ENCODE measurements at regions not wholly inside any gene's neighbourhood (a gene's known extent, or its start where the extent isn't known, plus 50 kb on each side); places are given as distances from the start of the nearest gene placed in this dataset.

GRCh38 chr4:72951628-72952027, 117.9 kb downstream of the COX18 start:
- Histone ChIP-seq H3K9me3 (no peaks in the 10 kb centered on the region), H3K27ac (ENCODE audit: low read length) (no peak overlapping the region), H3K4me1 (ENCODE audit: control insufficient read depth in 1 of 2, extremely low read depth in 1 of 2, insufficient read depth in 2 of 2, low read length in 2 of 2) (no peaks in the 10 kb centered on the region), H3K4me3 (ENCODE audit: control insufficient read depth in 1 of 2, extremely low read depth in 1 of 2, low read length in 1 of 2) (no peak overlapping the region), H3K36me3 (ENCODE audit: control insufficient read depth in 2 of 2, extremely low read depth in 1 of 2, insufficient read depth in 1 of 2, low read length in 1 of 2) (no peaks in the 10 kb centered on the region), H3K27me3 (replicated peaks in 1 of 2; ENCODE audit: control insufficient read depth in 2 of 2, extremely low read depth in 1 of 2, insufficient read depth in 2 of 2, low read length in 1 of 2) (peaks cover 0 to 3% of the 10 kb centered on the region in 2 experiments)
- Mint-ChIP-seq H3K4me3 (no peak overlapping the region), H3K36me3 (no peaks in the 10 kb centered on the region), H3K27me3 (peaks cover 8 to 12% of the 10 kb centered on the region in 2 donors), H3K9me3 (peaks cover 0 to 3% (median 0%) of the 10 kb centered on the region in 3 donors), H3K4me1 (no peaks in the 10 kb centered on the region), H3K27ac (no peak overlapping the region)
- 80% methylated on average over 1 of the region's 2 CpGs for WGBS (ENCODE audit: insufficient coverage)
- ChIA-PET POLR2A (no interaction called here), CTCF (no interaction called here)
- DNase-seq (no peak), ATAC-seq (replicated peaks in 1 of 4) (no peak)

GRCh38 chr4:72951147-72951546, 118.4 kb downstream of the COX18 start:
- DNase-seq (no peak), ATAC-seq (replicated peaks in 1 of 4) (no peak)
- Mint-ChIP-seq H3K9me3 (peaks cover 0 to 3% (median 3%) of the 10 kb centered on the region in 3 donors), H3K36me3 (no peaks in the 10 kb centered on the region), H3K4me1 (no peaks in the 10 kb centered on the region), H3K4me3 (no peak overlapping the region), H3K27me3 (peaks cover 5 to 8% of the 10 kb centered on the region in 2 donors), H3K27ac (no peak overlapping the region)
- Histone ChIP-seq H3K27me3 (replicated peaks in 1 of 2; ENCODE audit: control insufficient read depth in 2 of 2, extremely low read depth in 1 of 2, insufficient read depth in 2 of 2, low read length in 1 of 2) (peaks cover 0 to 3% of the 10 kb centered on the region in 2 experiments), H3K9me3 (no peaks in the 10 kb centered on the region), H3K4me1 (ENCODE audit: control insufficient read depth in 1 of 2, extremely low read depth in 1 of 2, insufficient read depth in 2 of 2, low read length in 2 of 2) (no peaks in the 10 kb centered on the region), H3K4me3 (ENCODE audit: control insufficient read depth in 1 of 2, extremely low read depth in 1 of 2, low read length in 1 of 2) (no peak overlapping the region), H3K36me3 (ENCODE audit: control insufficient read depth in 2 of 2, extremely low read depth in 1 of 2, insufficient read depth in 1 of 2, low read length in 1 of 2) (no peaks in the 10 kb centered on the region), H3K27ac (ENCODE audit: low read length) (no peak overlapping the region)
- CTCF ChIA-PET: no interaction called here
- POLR2A ChIA-PET: no interaction called here
- 91% methylated on average over 1 of the region's 1 CpG for WGBS (ENCODE audit: insufficient coverage)

GRCh38 chr4:72948080-72948479, 121.4 kb downstream of the COX18 start:
- ChIA-PET CTCF (no interaction called here), POLR2A (no interaction called here)
- Histone ChIP-seq H3K27ac (ENCODE audit: low read length) (no peak overlapping the region), H3K36me3 (ENCODE audit: control insufficient read depth in 2 of 2, extremely low read depth in 1 of 2, insufficient read depth in 1 of 2, low read length in 1 of 2) (no peaks in the 10 kb centered on the region), H3K27me3 (replicated peaks in 1 of 2; ENCODE audit: control insufficient read depth in 2 of 2, extremely low read depth in 1 of 2, insufficient read depth in 2 of 2, low read length in 1 of 2) (no peaks in the 10 kb centered on the region), H3K4me3 (ENCODE audit: control insufficient read depth in 1 of 2, extremely low read depth in 1 of 2, low read length in 1 of 2) (no peak overlapping the region), H3K4me1 (ENCODE audit: control insufficient read depth in 1 of 2, extremely low read depth in 1 of 2, insufficient read depth in 2 of 2, low read length in 2 of 2) (no peaks in the 10 kb centered on the region), H3K9me3 (no peaks in the 10 kb centered on the region)
- Mint-ChIP-seq H3K27ac (no peak overlapping the region), H3K36me3 (no peaks in the 10 kb centered on the region), H3K27me3 (peaks cover 2 to 5% of the 10 kb centered on the region in 2 donors), H3K4me1 (no peaks in the 10 kb centered on the region), H3K4me3 (no peak overlapping the region), H3K9me3 (peaks cover 0 to 10% (median 8%) of the 10 kb centered on the region in 3 donors)
- DNase-seq (no peak), ATAC-seq (replicated peaks in 1 of 4) (no peak)
- no CpG with 5 or more reads among the region's 1 CpG for WGBS (ENCODE audit: insufficient coverage)

GRCh38 chr4:72945719-72946336, 123.7 kb downstream of the COX18 start:
- no peak overlapping the region for H3K27ac Mint-ChIP-seq
- Histone ChIP-seq H3K36me3 (ENCODE audit: control insufficient read depth in 2 of 2, extremely low read depth in 1 of 2, insufficient read depth in 1 of 2, low read length in 1 of 2) (no peaks in the 10 kb centered on the region), H3K4me1 (ENCODE audit: control insufficient read depth in 1 of 2, extremely low read depth in 1 of 2, insufficient read depth in 2 of 2, low read length in 2 of 2) (no peaks in the 10 kb centered on the region), H3K27me3 (replicated peaks in 1 of 2; ENCODE audit: control insufficient read depth in 2 of 2, extremely low read depth in 1 of 2, insufficient read depth in 2 of 2, low read length in 1 of 2) (no peaks in the 10 kb centered on the region), H3K9me3 (no peaks in the 10 kb centered on the region), H3K27ac (ENCODE audit: low read length) (no peak overlapping the region), H3K4me3 (ENCODE audit: control insufficient read depth in 1 of 2, extremely low read depth in 1 of 2, low read length in 1 of 2) (no peak overlapping the region)
- CTCF ChIA-PET: interaction anchor here in 1 of 2 donors (0.8 kb wide), 1 partner anchor 493 kb away, joined by 3 read pairs; no protein-coding TSS in a partner anchor
- peaks cover 0 to 9% of the 10 kb centered on the region in 2 donors for H3K27me3 Mint-ChIP-seq
- no peak overlapping the region for H3K4me3 Mint-ChIP-seq
- POLR2A ChIA-PET: interaction anchor here (0.5 to 0.6 kb wide), 2 partner anchors 144 to 1033 kb away, joined by 3 to 4 read pairs; no protein-coding TSS in a partner anchor
- 64% methylated on average over 3 of the region's 5 CpGs for WGBS (ENCODE audit: insufficient coverage)
- H3K36me3 Mint-ChIP-seq: no peaks in the 10 kb centered on the region
- no peaks in the 10 kb centered on the region for H3K4me1 Mint-ChIP-seq
- DNase-seq (no peak), ATAC-seq (replicated peaks in 1 of 4) (no peak)
- H3K9me3 Mint-ChIP-seq: peaks cover 0 to 10% (median 8%) of the 10 kb centered on the region in 3 donors

- WGBS (ENCODE audit: insufficient coverage): no CpG with 5 or more reads among the region's 4 CpGs
- no peak for DNase-seq
Measured at GRCh38 chr4:72942565-72942964, 127.0 kb downstream of the COX18 start.

GRCh38 chr4:72938516-72938915, 131.0 kb downstream of the COX18 start:
- H3K27ac Mint-ChIP-seq: no peak overlapping the region
- CTCF ChIA-PET: no interaction called here
- Histone ChIP-seq H3K27ac (ENCODE audit: low read length) (no peak overlapping the region), H3K9me3 (no peaks in the 10 kb centered on the region), H3K4me3 (ENCODE audit: control insufficient read depth in 1 of 2, extremely low read depth in 1 of 2, low read length in 1 of 2) (no peak overlapping the region), H3K4me1 (ENCODE audit: control insufficient read depth in 1 of 2, extremely low read depth in 1 of 2, insufficient read depth in 2 of 2, low read length in 2 of 2) (no peaks in the 10 kb centered on the region), H3K36me3 (ENCODE audit: control insufficient read depth in 2 of 2, extremely low read depth in 1 of 2, insufficient read depth in 1 of 2, low read length in 1 of 2) (no peaks in the 10 kb centered on the region), H3K27me3 (replicated peaks in 1 of 2; ENCODE audit: control insufficient read depth in 2 of 2, extremely low read depth in 1 of 2, insufficient read depth in 2 of 2, low read length in 1 of 2) (no peaks in the 10 kb centered on the region)
- POLR2A ChIA-PET: no interaction called here
- no peak overlapping the region for H3K4me3 Mint-ChIP-seq
- ATAC-seq (replicated peaks in 1 of 4) (no peak), DNase-seq (no peak)
- no peaks in the 10 kb centered on the region for H3K36me3 Mint-ChIP-seq
- H3K4me1 Mint-ChIP-seq: no peaks in the 10 kb centered on the region
- H3K9me3 Mint-ChIP-seq: no peaks in the 10 kb centered on the region
- no CpG with 5 or more reads among the region's 2 CpGs for WGBS (ENCODE audit: insufficient coverage)
- H3K27me3 Mint-ChIP-seq: peaks cover 0 to 29% of the 10 kb centered on the region in 2 donors

More at GRCh38 chr4:72942565-72942964, 127.0 kb downstream of the COX18 start:
- no peaks in the 10 kb centered on the region for H3K4me1 Mint-ChIP-seq
- Histone ChIP-seq H3K4me1 (ENCODE audit: control insufficient read depth in 1 of 2, extremely low read depth in 1 of 2, insufficient read depth in 2 of 2, low read length in 2 of 2) (no peaks in the 10 kb centered on the region), H3K9me3 (no peaks in the 10 kb centered on the region), H3K4me3 (ENCODE audit: control insufficient read depth in 1 of 2, extremely low read depth in 1 of 2, low read length in 1 of 2) (no peak overlapping the region), H3K36me3 (ENCODE audit: control insufficient read depth in 2 of 2, extremely low read depth in 1 of 2, insufficient read depth in 1 of 2, low read length in 1 of 2) (no peaks in the 10 kb centered on the region), H3K27me3 (replicated peaks in 1 of 2; ENCODE audit: control insufficient read depth in 2 of 2, extremely low read depth in 1 of 2, insufficient read depth in 2 of 2, low read length in 1 of 2) (no peaks in the 10 kb centered on the region), H3K27ac (ENCODE audit: low read length) (no peak overlapping the region)
- peaks cover 0 to 13% of the 10 kb centered on the region in 2 donors for H3K27me3 Mint-ChIP-seq
- H3K9me3 Mint-ChIP-seq: peaks cover 0 to 10% (median 5%) of the 10 kb centered on the region in 3 donors
- no peak overlapping the region for H3K4me3 Mint-ChIP-seq
- H3K36me3 Mint-ChIP-seq: no peaks in the 10 kb centered on the region
- ChIA-PET CTCF (no interaction called here), POLR2A (no interaction called here)
- no peak for ATAC-seq (replicated peaks in 1 of 4)
- H3K27ac Mint-ChIP-seq: no peak overlapping the region
